IMR-90 (cell line): ENCODE measurements at regions not wholly inside any gene's neighbourhood (a gene's known extent, or its start where the extent isn't known, plus 50 kb on each side); places are given as distances from the start of the nearest gene placed in this dataset.

Experiments
- ATAC-seq: fragments of 200-7000 bp; cut with Tn5 transposase; 2 replicates; pipeline ENCODE4 v1.9.1; 2020; ENCODE audit warnings: low read depth, mild to moderate bottlenecking, moderate library complexity
- BruUV-seq: library from RNA; stranded (reverse); fragments of 400-500 nt; replicated peaks from 2 replicates; lab custom pipeline; 2021; lab: Mats Ljungman, UMichigan
- CTCF ChIA-PET: fragments of 300-600 bp; formaldehyde crosslinking; extraction: SDS; loops from one replicate; lab custom pipeline; 2021; ENCODE audit warnings: antibody characterized with exemption; lab: Yijun Ruan, JAX
- POLR2A ChIA-PET: fragments of 300-600 bp; sonication (Branson Sonifier 250); formaldehyde crosslinking; loops from one replicate; lab custom pipeline; 2022; ENCODE audit warnings: antibody characterized with exemption; ENCODE audit not compliant: unreplicated experiment; lab: Charles Lee
- DNase-seq: peaks from one replicate; pipeline ENCODE4 v3.0.0; 2013
- H2AFZ ChIP-seq: replicated peaks from 2 replicates; pipeline ENCODE3; 2013; ENCODE audit warnings: low read length, mild to moderate bottlenecking; ENCODE audit not compliant: poor library complexity
- H2AK5ac ChIP-seq: 2 replicates; pipeline ENCODE4 v1.6.1; 2013; ENCODE audit warnings: low read depth, low read length, inconsistent platforms
- H2AK9ac ChIP-seq: replicated peaks from 2 replicates; pipeline ENCODE3; 2013; ENCODE audit warnings: mild to moderate bottlenecking, low read depth, low read length, moderate library complexity; ENCODE audit not compliant: poor library complexity
- H2BK120ac ChIP-seq: 2 replicates; pipeline ENCODE4 v1.6.1; 2013; ENCODE audit warnings: low read depth, low read length, inconsistent platforms
- H2BK15ac ChIP-seq: 3 replicates; pipeline ENCODE4 v1.6.1; 2013; ENCODE audit warnings: low read depth, low read length, inconsistent platforms
- H2BK20ac ChIP-seq: 2 replicates; pipeline ENCODE4 v1.6.1; 2013; ENCODE audit warnings: low read depth, mild to moderate bottlenecking, inconsistent platforms, low read length, moderate library complexity
- H2BK5ac ChIP-seq: 2 replicates; pipeline ENCODE4 v1.6.1; 2013; ENCODE audit warnings: mild to moderate bottlenecking, low read depth, low read length, inconsistent platforms; ENCODE audit not compliant: poor library complexity, severe bottlenecking
- H3K14ac ChIP-seq: replicated peaks from 2 replicates; pipeline ENCODE4 v1.6.1; 2013; ENCODE audit warnings: low read depth, low read length, inconsistent platforms
- H3K18ac ChIP-seq: 2 replicates; pipeline ENCODE4 v1.6.1; 2013; ENCODE audit warnings: low read depth, low read length, control low read depth
- H3K23ac ChIP-seq: 2 replicates; pipeline ENCODE4 v1.6.1; 2013; ENCODE audit warnings: low read depth, low read length, inconsistent platforms
- H3K27ac ChIP-seq: 2 replicates; pipeline ENCODE4 v1.5.1; 2013; ENCODE audit warnings: mild to moderate bottlenecking, control low read depth, low read length; ENCODE audit not compliant: insufficient read depth
- H3K27me3 ChIP-seq: 2 replicates; pipeline ENCODE4 v1.6.1; 2013; ENCODE audit warnings: low read length; ENCODE audit not compliant: control insufficient read depth, insufficient read depth
- H3K36me3 ChIP-seq: 2 replicates; pipeline ENCODE4 v1.6.1; 2013; ENCODE audit warnings: low read length, mixed read lengths; ENCODE audit not compliant: control insufficient read depth, insufficient read depth
- H3K4ac ChIP-seq: 2 replicates; pipeline ENCODE4 v1.6.1; 2013; ENCODE audit warnings: low read depth, low read length, inconsistent platforms
- H3K4me1 ChIP-seq: 2 replicates; pipeline ENCODE4 v1.6.1; 2013; ENCODE audit warnings: low read length, mixed read lengths; ENCODE audit not compliant: control insufficient read depth, insufficient read depth
- H3K4me2 ChIP-seq: 2 replicates; pipeline ENCODE4 v1.6.1; 2013; ENCODE audit warnings: low read depth, mild to moderate bottlenecking, control low read depth, low read length, moderate library complexity
- H3K4me3 ChIP-seq: 2 replicates; pipeline ENCODE4 v1.5.1; 2013; ENCODE audit warnings: low read depth, mild to moderate bottlenecking, control low read depth, low read length, moderate library complexity; ENCODE audit not compliant: insufficient read depth
- H3K56ac ChIP-seq: 2 replicates; pipeline ENCODE4 v1.6.1; 2013; ENCODE audit warnings: low read length, inconsistent platforms; ENCODE audit not compliant: insufficient read depth; ENCODE audit errors: extremely low read depth
- H3K79me1 ChIP-seq, 2 experiments: 2 replicates each; pipeline ENCODE4 v1.6.1; 2013; ENCODE audit warnings: low read length in 2 of 2, inconsistent platforms in 1 of 2, low read depth in 1 of 2
- H3K9ac ChIP-seq: 2 replicates; pipeline ENCODE4 v1.6.1; 2013; ENCODE audit warnings: low read depth, low read length, control low read depth
- H3K9me1 ChIP-seq: 2 replicates; pipeline ENCODE4 v1.6.1; 2013; ENCODE audit warnings: low read length, inconsistent platforms; ENCODE audit not compliant: insufficient read depth
- H3K9me3 ChIP-seq: 2 replicates; pipeline ENCODE4 v1.6.1; 2013; ENCODE audit warnings: low read length; ENCODE audit not compliant: control insufficient read depth, insufficient read depth
- H4K20me1 ChIP-seq: 2 replicates; pipeline ENCODE4 v1.6.1; 2013; ENCODE audit warnings: low read length, inconsistent platforms; ENCODE audit not compliant: insufficient read depth
- H4K5ac ChIP-seq: 2 replicates; pipeline ENCODE4 v1.6.1; 2013; ENCODE audit warnings: mild to moderate bottlenecking, low read depth, low read length, control low read depth
- H4K8ac ChIP-seq, 2 experiments: 2 replicates each; pipeline ENCODE4 v1.6.1; 2013; ENCODE audit warnings: low read depth in 2 of 2, low read length in 2 of 2, control low read depth in 1 of 2, inconsistent platforms in 1 of 2
- H4K91ac ChIP-seq: 2 replicates; pipeline ENCODE4 v1.6.1; 2013; ENCODE audit warnings: low read depth, low read length, inconsistent platforms; ENCODE audit not compliant: insufficient read depth
- BHLHE40 ChIP-seq: fragments of 150-350 bp; IDR thresholded peaks from 2 replicates; pipeline ENCODE4 v1.6.1; 2016; ENCODE audit warnings: mild to moderate bottlenecking, low read depth, low read length
- CEBPB ChIP-seq: IDR thresholded peaks from 2 replicates; pipeline ENCODE4 v1.6.1; 2012; ENCODE audit warnings: low read depth, low read length, improper control_type of control experiment
- CHD1 ChIP-seq: IDR thresholded peaks from 2 replicates; pipeline ENCODE4 v1.6.1; 2012; ENCODE audit warnings: low read depth, low read length, improper control_type of control experiment
- FOS ChIP-seq: fragments of 150-350 bp; IDR thresholded peaks from 2 replicates; pipeline ENCODE4 v1.6.1; 2016; ENCODE audit warnings: low read depth, low read length
- MAFK ChIP-seq: IDR thresholded peaks from 2 replicates; pipeline ENCODE4 v1.6.1; 2012; ENCODE audit warnings: low read depth, low read length, improper control_type of control experiment
- MAZ ChIP-seq: IDR thresholded peaks from 2 replicates; pipeline ENCODE4 v1.6.1; 2012; ENCODE audit warnings: low read depth, mild to moderate bottlenecking, low read length, improper control_type of control experiment, moderate library complexity, borderline replicate concordance
- MXI1 ChIP-seq: IDR thresholded peaks from 2 replicates; pipeline ENCODE4 v1.6.1; 2012; ENCODE audit warnings: low read depth, mild to moderate bottlenecking, low read length, moderate library complexity, borderline replicate concordance
- NFE2L2 ChIP-seq: fragments of 150-350 bp; IDR thresholded peaks from 2 replicates; pipeline ENCODE4 v1.6.1; 2016; ENCODE audit warnings: low read depth, mild to moderate bottlenecking, low read length
- POLR2A ChIP-seq: IDR thresholded peaks from 2 replicates; pipeline ENCODE4 v1.6.1; 2012; ENCODE audit warnings: mild to moderate bottlenecking, low read depth, low read length
- RAD21 ChIP-seq: IDR thresholded peaks from 2 replicates; pipeline ENCODE4 v1.6.1; 2012; ENCODE audit warnings: low read length, improper control_type of control experiment
- RCOR1 ChIP-seq: IDR thresholded peaks from 2 replicates; pipeline ENCODE4 v1.6.1; 2012; ENCODE audit warnings: mild to moderate bottlenecking, low read length, improper control_type of control experiment; ENCODE audit not compliant: insufficient replicate concordance
- RFX5 ChIP-seq: IDR thresholded peaks from 2 replicates; pipeline ENCODE4 v1.8.0; 2012; ENCODE audit warnings: low read depth, mild to moderate bottlenecking, low read length, moderate library complexity
- SMC3 ChIP-seq: fragments of 150-350 bp; IDR thresholded peaks from 2 replicates; pipeline ENCODE4 v1.6.1; 2016; ENCODE audit warnings: low read depth, mild to moderate bottlenecking, antibody characterized with exemption, low read length, moderate library complexity
- WGBS, 2 experiments: methylation state at CpG; one replicate each; pipeline versions ENCODE4 v1.1.5 to v1.1.7; 2013; ENCODE audit warnings: missing lambda C conversion rate in 2 of 2; ENCODE audit not compliant: insufficient read length in 1 of 2; ENCODE audit errors: extremely low coverage in 2 of 2; 5-methylcytosine and 5-hydroxymethylcytosine counted together
- dilution Hi-C: fragments of 300-500 bp; cut with HindIII; formaldehyde crosslinking; loops from one replicate; pipeline ENCODE4 v1.14.3; 2018; ENCODE audit warnings: low sequenced_read_pairs; ENCODE audit not compliant: unreplicated experiment
- in situ Hi-C: fragments of 300-500 bp; cut with MboI; formaldehyde crosslinking; loops from 3 replicates; pipeline ENCODE4 v1.14.3; 2019; ENCODE audit warnings: low sequenced_read_pairs, inconsistent platforms, mixed read lengths
- intact Hi-C: fragments of 100-400 bp; cut with micrococcal nuclease; formaldehyde crosslinking; loops from 2 replicates; pipeline ENCODE4 v1.10.0; 2022
- TF ChIP-seq, protein P1 (sequence below): fragments of 150-350 bp; IDR thresholded peaks from 2 replicates; pipeline ENCODE4 v1.6.1; 2016; ENCODE audit warnings: low read depth, mild to moderate bottlenecking, low read length, moderate library complexity, borderline replicate concordance
- TF ChIP-seq, protein P2 (sequence below): fragments of 150-350 bp; IDR thresholded peaks from 2 replicates; pipeline ENCODE4 v1.6.1; 2017; ENCODE audit warnings: mild to moderate bottlenecking, antibody characterized with exemption, low read length, low read depth
- TF ChIP-seq, protein P3 (sequence below): conservative IDR thresholded peaks from 2 replicates; pipeline ENCODE4 v1.5.1; 2012; ENCODE audit warnings: mild to moderate bottlenecking, low read depth, low read length, improper control_type of control experiment

DNA sequence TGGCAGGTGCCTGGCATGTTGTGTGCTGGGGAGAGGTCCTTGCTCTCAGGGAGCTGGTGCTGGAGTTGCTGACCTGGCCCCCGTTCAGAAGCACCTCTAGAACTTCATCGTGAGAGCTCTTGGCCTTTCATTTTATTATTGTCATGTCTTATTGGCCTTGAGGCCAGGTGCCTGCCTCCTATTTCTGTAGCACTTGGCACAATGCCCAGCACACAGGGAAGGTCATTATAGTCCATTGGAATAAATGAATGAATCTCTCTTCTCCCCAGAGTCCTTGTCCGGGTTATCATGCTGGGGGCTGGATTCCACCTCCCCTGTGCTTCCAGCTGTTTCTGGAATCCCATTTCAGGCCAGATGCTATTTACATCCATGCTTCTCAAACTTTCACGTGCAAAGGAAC, 169.2 kb downstream of the HAPSTR1 start:
- Histone ChIP-seq H2BK20ac (no peak overlapping the region), H3K23ac (no peak overlapping the region), H4K20me1 (no peaks in the 10 kb centered on the region), H3K4me1 (no peaks in the 10 kb centered on the region), H4K5ac (no peak overlapping the region), H3K4me2 (no peak overlapping the region), H2BK5ac (no peak overlapping the region), H2AFZ (no peak overlapping the region), H3K4me3 (no peak overlapping the region), H3K9ac (no peak overlapping the region), H3K56ac (no peak overlapping the region), H3K27me3 (no peaks in the 10 kb centered on the region), H4K8ac (no peak overlapping the region), H3K36me3 (no peaks in the 10 kb centered on the region), H3K18ac (no peak overlapping the region), H2AK5ac (no peak overlapping the region), H2AK9ac (no peak overlapping the region), H3K9me1 (no peaks in the 10 kb centered on the region), H4K91ac (no peak overlapping the region), H2BK15ac (no peak overlapping the region), H3K14ac (no peak overlapping the region), H3K9me3 (no peaks in the 10 kb centered on the region), H2BK120ac (no peak overlapping the region), H3K4ac (no peak overlapping the region), H3K79me1 (no peaks in the 10 kb centered on the region), H3K27ac (no peak overlapping the region)
- 0% methylated on average over 1 of the region's 4 CpGs; no CpG with 5 or more reads in 1 of the 2 experiments for WGBS, 2 experiments
- in situ Hi-C loops (no loop called here), intact Hi-C loops (no loop called here), dilution Hi-C loops (no loop called here)
- DNase-seq (no peak), ATAC-seq (no peak)
- no TSS peak for BruUV-seq
- CTCF ChIA-PET, result no interaction called here
- TF ChIP-seq MAZ, result no peak
- no peak for TF ChIP-seq RAD21
- TF ChIP-seq, protein P1, sequence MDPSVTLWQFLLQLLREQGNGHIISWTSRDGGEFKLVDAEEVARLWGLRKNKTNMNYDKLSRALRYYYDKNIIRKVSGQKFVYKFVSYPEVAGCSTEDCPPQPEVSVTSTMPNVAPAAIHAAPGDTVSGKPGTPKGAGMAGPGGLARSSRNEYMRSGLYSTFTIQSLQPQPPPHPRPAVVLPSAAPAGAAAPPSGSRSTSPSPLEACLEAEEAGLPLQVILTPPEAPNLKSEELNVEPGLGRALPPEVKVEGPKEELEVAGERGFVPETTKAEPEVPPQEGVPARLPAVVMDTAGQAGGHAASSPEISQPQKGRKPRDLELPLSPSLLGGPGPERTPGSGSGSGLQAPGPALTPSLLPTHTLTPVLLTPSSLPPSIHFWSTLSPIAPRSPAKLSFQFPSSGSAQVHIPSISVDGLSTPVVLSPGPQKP, result no peak
- TF ChIP-seq, protein P2, sequence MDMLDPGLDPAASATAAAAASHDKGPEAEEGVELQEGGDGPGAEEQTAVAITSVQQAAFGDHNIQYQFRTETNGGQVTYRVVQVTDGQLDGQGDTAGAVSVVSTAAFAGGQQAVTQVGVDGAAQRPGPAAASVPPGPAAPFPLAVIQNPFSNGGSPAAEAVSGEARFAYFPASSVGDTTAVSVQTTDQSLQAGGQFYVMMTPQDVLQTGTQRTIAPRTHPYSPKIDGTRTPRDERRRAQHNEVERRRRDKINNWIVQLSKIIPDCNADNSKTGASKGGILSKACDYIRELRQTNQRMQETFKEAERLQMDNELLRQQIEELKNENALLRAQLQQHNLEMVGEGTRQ, result no peak
- TF ChIP-seq FOS, result no peak
- no peak for TF ChIP-seq SMC3
- no peak for TF ChIP-seq CHD1
- no peak for TF ChIP-seq MAFK
- no peak for TF ChIP-seq RFX5
- TF ChIP-seq, protein P3, sequence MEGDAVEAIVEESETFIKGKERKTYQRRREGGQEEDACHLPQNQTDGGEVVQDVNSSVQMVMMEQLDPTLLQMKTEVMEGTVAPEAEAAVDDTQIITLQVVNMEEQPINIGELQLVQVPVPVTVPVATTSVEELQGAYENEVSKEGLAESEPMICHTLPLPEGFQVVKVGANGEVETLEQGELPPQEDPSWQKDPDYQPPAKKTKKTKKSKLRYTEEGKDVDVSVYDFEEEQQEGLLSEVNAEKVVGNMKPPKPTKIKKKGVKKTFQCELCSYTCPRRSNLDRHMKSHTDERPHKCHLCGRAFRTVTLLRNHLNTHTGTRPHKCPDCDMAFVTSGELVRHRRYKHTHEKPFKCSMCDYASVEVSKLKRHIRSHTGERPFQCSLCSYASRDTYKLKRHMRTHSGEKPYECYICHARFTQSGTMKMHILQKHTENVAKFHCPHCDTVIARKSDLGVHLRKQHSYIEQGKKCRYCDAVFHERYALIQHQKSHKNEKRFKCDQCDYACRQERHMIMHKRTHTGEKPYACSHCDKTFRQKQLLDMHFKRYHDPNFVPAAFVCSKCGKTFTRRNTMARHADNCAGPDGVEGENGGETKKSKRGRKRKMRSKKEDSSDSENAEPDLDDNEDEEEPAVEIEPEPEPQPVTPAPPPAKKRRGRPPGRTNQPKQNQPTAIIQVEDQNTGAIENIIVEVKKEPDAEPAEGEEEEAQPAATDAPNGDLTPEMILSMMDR, result no peak
- TF ChIP-seq BHLHE40, result no peak
- TF ChIP-seq NFE2L2, result no peak
- TF ChIP-seq CEBPB, result no peak
- TF ChIP-seq POLR2A, result no peak
- no peak for TF ChIP-seq MXI1
- TF ChIP-seq RCOR1, result no peak
- POLR2A ChIA-PET, result no interaction called here
